H1 (cell line): ENCODE measurements at regions not wholly inside any gene's neighbourhood (a gene's known extent, or its start where the extent isn't known, plus 50 kb on each side); places are given as distances from the start of the nearest gene placed in this dataset.

ENCODE experiments used
- CTCF ChIA-PET: fragments of 300-600 bp; sonication (Branson Sonifier 250); formaldehyde crosslinking; loops from one replicate; lab custom pipeline; 2021; ENCODE audit not compliant: partially characterized antibody; lab: Charles Lee
- POLR2A ChIA-PET: fragments of 300-600 bp; sonication (Branson Sonifier 250); formaldehyde crosslinking; loops from one replicate; lab custom pipeline; 2021; ENCODE audit warnings: inconsistent platforms; ENCODE audit not compliant: partially characterized antibody; lab: Charles Lee
- DNase-seq, 2 experiments: peaks; one replicate each; pipeline versions ENCODE4 v3.0.0 to v3.0.0-alpha.2; 2010 to 2022; ENCODE audit warnings: low spot score in 2 of 2, low read depth in 1 of 2, mixed read lengths in 1 of 2
- FAIRE-seq: peaks from 2 replicates; lab custom pipeline; 2011; peaks lifted over from hg19 to GRCh38; lab: Jason Lieb, UNC
- H2AFZ ChIP-seq: 2 replicates; pipeline ENCODE4 v1.8.1; 2012; ENCODE audit warnings: low read length, inconsistent platforms
- H2AK5ac ChIP-seq: 2 replicates; pipeline ENCODE4 v1.6.1; 2013; ENCODE audit warnings: low read depth, low read length
- H2BK120ac ChIP-seq: replicated peaks from 2 replicates; pipeline ENCODE3; 2013; ENCODE audit warnings: low read depth, low read length, inconsistent platforms
- H2BK12ac ChIP-seq: 2 replicates; pipeline ENCODE4 v1.6.1; 2013; ENCODE audit warnings: low read depth, low read length
- H2BK15ac ChIP-seq: 2 replicates; pipeline ENCODE4 v1.6.1; 2013; ENCODE audit warnings: low read length
- H2BK20ac ChIP-seq: 2 replicates; pipeline ENCODE4 v1.6.1; 2013; ENCODE audit warnings: low read length
- H2BK5ac ChIP-seq: 2 replicates; pipeline ENCODE4 v1.6.1; 2013; ENCODE audit warnings: low read depth, low read length
- H3K14ac ChIP-seq: 2 replicates; pipeline ENCODE4 v1.6.1; 2013; ENCODE audit warnings: inconsistent platforms; ENCODE audit not compliant: insufficient read length
- H3K18ac ChIP-seq: 2 replicates; pipeline ENCODE4 v1.6.1; 2013; ENCODE audit warnings: low read length; ENCODE audit errors: extremely low read depth
- H3K23ac ChIP-seq: 2 replicates; pipeline ENCODE4 v1.6.1; 2013; ENCODE audit warnings: inconsistent platforms; ENCODE audit not compliant: insufficient read length
- H3K23me2 ChIP-seq: 2 replicates; pipeline ENCODE4 v1.6.1; 2013; ENCODE audit warnings: low read depth, low read length
- H3K27ac ChIP-seq: 2 replicates; pipeline ENCODE4 v1.6.1; 2011; ENCODE audit warnings: low read depth, low read length, inconsistent platforms
- H3K27me3 ChIP-seq, 4 experiments: replicated peaks in 1 of 4; 1 replicate in 1 of 4; 2 replicates in 3 of 4; pipeline versions ENCODE4 v1.6.1 to v1.8.1; 2011 to 2013; ENCODE audit warnings: low read length in 3 of 4, mild to moderate bottlenecking in 3 of 4, inconsistent platforms in 2 of 4, mixed read lengths in 2 of 4, moderate library complexity in 1 of 4; ENCODE audit not compliant: control insufficient read depth in 3 of 4, insufficient read depth in 3 of 4; ENCODE audit errors: extremely low read depth in 1 of 4
- H3K36me3 ChIP-seq, 4 experiments: 2 replicates each; pipeline versions ENCODE4 v1.6.1 to v1.8.1; 2011 to 2013; ENCODE audit warnings: mild to moderate bottlenecking in 4 of 4, low read length in 3 of 4, moderate library complexity in 2 of 4, control low read depth in 1 of 4, inconsistent platforms in 1 of 4; ENCODE audit not compliant: insufficient read depth in 4 of 4, control insufficient read depth in 2 of 4
- H3K4ac ChIP-seq: replicated peaks from 2 replicates; pipeline ENCODE3; 2013; ENCODE audit warnings: low read length, low read depth, mixed read lengths, inconsistent platforms; ENCODE audit not compliant: insufficient read length
- H3K4me1 ChIP-seq, 4 experiments: replicated peaks in 1 of 4; 1 replicate in 1 of 4; 2 replicates in 3 of 4; pipeline versions ENCODE4 v1.6.1 to v1.8.1; 2011 to 2013; ENCODE audit warnings: low read length in 3 of 4, inconsistent platforms in 2 of 4, mixed read lengths in 1 of 4; ENCODE audit not compliant: insufficient read depth in 4 of 4, control insufficient read depth in 3 of 4
- H3K4me2 ChIP-seq, 2 experiments: 2 replicates each; pipeline versions ENCODE4 v1.6.1 to v1.8.1; 2011 to 2013; ENCODE audit warnings: low read depth in 2 of 2, low read length in 2 of 2, control low read depth in 1 of 2, inconsistent platforms in 1 of 2, mild to moderate bottlenecking in 1 of 2; ENCODE audit not compliant: insufficient read depth in 1 of 2
- H3K4me3 ChIP-seq, 4 experiments: fragments of 200-600, 300-600 bp in 1 of 4; sonication (generic), shearing (Covaris generic), sonication (Bioruptor Twin) in 1 of 4; 2 replicates each; pipeline versions ENCODE4 v1.5.1 to v1.8.1; 2011 to 2016; ENCODE audit warnings: low read length in 4 of 4, low read depth in 3 of 4, control low read depth in 2 of 4, inconsistent platforms in 2 of 4, mild to moderate bottlenecking in 2 of 4, mixed read lengths in 1 of 4, moderate library complexity in 1 of 4; ENCODE audit not compliant: insufficient read depth in 2 of 4; ENCODE audit errors: extremely low read depth in 1 of 4
- H3K56ac ChIP-seq: replicated peaks from 2 replicates; pipeline ENCODE3; 2013; ENCODE audit warnings: low read depth, mild to moderate bottlenecking, mixed read lengths, low read length, inconsistent platforms; ENCODE audit not compliant: insufficient read length
- H3K79me1 ChIP-seq: 2 replicates; pipeline ENCODE4 v1.6.1; 2013; ENCODE audit warnings: low read depth, low read length, control low read depth
- H3K79me2 ChIP-seq, 2 experiments: 2 replicates each; pipeline versions ENCODE4 v1.6.1 to v1.8.1; 2012 to 2013; ENCODE audit warnings: low read length in 2 of 2, mild to moderate bottlenecking in 2 of 2, inconsistent platforms in 1 of 2; ENCODE audit not compliant: insufficient read depth in 2 of 2, control insufficient read depth in 1 of 2
- H3K9ac ChIP-seq, 4 experiments: replicated peaks in 1 of 4; 1 replicate in 1 of 4; 2 replicates in 3 of 4; pipeline versions ENCODE4 v1.6.1 to v1.8.1; 2011 to 2013; ENCODE audit warnings: low read depth in 3 of 4, low read length in 3 of 4, control low read depth in 2 of 4, mild to moderate bottlenecking in 2 of 4, moderate library complexity in 2 of 4, inconsistent platforms in 1 of 4; ENCODE audit errors: extremely low read depth in 1 of 4
- H3K9me3 ChIP-seq, 2 experiments: 2 replicates each; pipeline versions ENCODE4 v1.6.1 to v1.8.1; 2012 to 2013; ENCODE audit warnings: mild to moderate bottlenecking in 2 of 2, moderate library complexity in 2 of 2, control low read depth in 1 of 2, inconsistent platforms in 1 of 2, low read depth in 1 of 2, low read length in 1 of 2, mixed read lengths in 1 of 2; ENCODE audit not compliant: insufficient read depth in 2 of 2
- H4K20me1 ChIP-seq, 2 experiments: replicated peaks in 1 of 2; 2 replicates each; pipeline versions ENCODE3 to v1.8.1; 2011 to 2013; ENCODE audit warnings: inconsistent platforms in 2 of 2, low read length in 2 of 2, mild to moderate bottlenecking in 1 of 2; ENCODE audit not compliant: insufficient read depth in 2 of 2, control insufficient read depth in 1 of 2
- H4K5ac ChIP-seq: 2 replicates; pipeline ENCODE4 v1.6.1; 2013; ENCODE audit warnings: low read length, low read depth, mixed read lengths, inconsistent platforms; ENCODE audit not compliant: insufficient read length
- H4K8ac ChIP-seq: 2 replicates; pipeline ENCODE4 v1.8.0; 2013; ENCODE audit warnings: mild to moderate bottlenecking, moderate library complexity, low read length, inconsistent platforms; ENCODE audit not compliant: insufficient read depth; ENCODE audit errors: extremely low read depth
- H4K91ac ChIP-seq: replicated peaks from 2 replicates; pipeline ENCODE3; 2013; ENCODE audit warnings: low read length, mixed read lengths, inconsistent platforms; ENCODE audit not compliant: insufficient read length
- BACH1 ChIP-seq: IDR thresholded peaks from 2 replicates; pipeline ENCODE4 v1.6.1; 2012; ENCODE audit warnings: low read length, improper control_type of control experiment
- HDAC6 ChIP-seq: IDR thresholded peaks from one replicate; pipeline ENCODE4 v1.7.1; 2012; ENCODE audit warnings: low read depth, mild to moderate bottlenecking, inconsistent platforms, low read length, moderate library complexity
- RAD21 ChIP-seq, 2 experiments: IDR thresholded peaks in 1 of 2; conservative IDR thresholded peaks in 1 of 2; 2 replicates each; pipeline ENCODE4 v1.6.1; 2011; ENCODE audit warnings: low read depth in 2 of 2, low read length in 2 of 2, improper control_type of control experiment in 1 of 2, inconsistent platforms in 1 of 2, mild to moderate bottlenecking in 1 of 2, moderate library complexity in 1 of 2

GRCh38 chr21:38678827-38679226 lies 126.9 kb upstream of the ETS2 start:
- no peak overlapping the region for H2BK5ac ChIP-seq
- no peak overlapping the region for H4K91ac ChIP-seq
- H3K4me1 ChIP-seq: 0 out of 7 replicates have a peak, but pooled peaks cover 0 to 3% (median 0%) of the 10 kb centered on the region in 4 experiments
- no peak overlapping the region for H3K4ac ChIP-seq
- no peak overlapping the region for H3K56ac ChIP-seq
- no peak overlapping the region for H3K18ac ChIP-seq
- H3K79me1 ChIP-seq: no peaks in the 10 kb centered on the region
- FAIRE-seq: no peak
- H4K5ac ChIP-seq: no peak overlapping the region
- no peak overlapping the region for H2AK5ac ChIP-seq
- no peak overlapping the region for H3K27ac ChIP-seq
- DNase-seq: no peak
- H3K9me3 ChIP-seq: no peaks in the 10 kb centered on the region
- no peak overlapping the region for H2BK15ac ChIP-seq
- ChIA-PET CTCF (interaction anchor here (1.9 kb wide), 1 partner anchor 10 kb away, joined by 11 read pairs; no protein-coding TSS in a partner anchor), POLR2A (no interaction called here)
- no peaks in the 10 kb centered on the region for H3K36me3 ChIP-seq
- no peak overlapping the region for H3K14ac ChIP-seq
- no peak overlapping the region for H2BK12ac ChIP-seq
- no peaks in the 10 kb centered on the region for H3K23me2 ChIP-seq
- H4K8ac ChIP-seq: no peak overlapping the region
- H2BK20ac ChIP-seq: no peak overlapping the region
- H3K4me2 ChIP-seq: no peak overlapping the region
- H3K27me3 ChIP-seq: no peaks in the 10 kb centered on the region; a peak in 1 of 7 replicates
- no peak overlapping the region for H2BK120ac ChIP-seq
- H3K9ac ChIP-seq: no peak overlapping the region
- no peak overlapping the region for H2AFZ ChIP-seq
- TF ChIP-seq BACH1: no peak
- TF ChIP-seq HDAC6: no peak
- TF ChIP-seq RAD21 (IDR thresholded peaks at IDR 0.05 in 1 of 2, conservative IDR thresholded peaks at IDR 0.05 in 1 of 2; ENCODE audit: low read depth in 2 of 2, low read length in 2 of 2): no peak
- no peak overlapping the region for H3K4me3 ChIP-seq
- no peaks in the 10 kb centered on the region for H3K79me2 ChIP-seq
- no peak overlapping the region for H3K23ac ChIP-seq
- no peaks in the 10 kb centered on the region for H4K20me1 ChIP-seq
